LHCN-M2 (cell line): ENCODE measurements at regions not wholly inside any gene's neighbourhood (a gene's known extent, or its start where the extent isn't known, plus 50 kb on each side); places are given as distances from the start of the nearest gene placed in this dataset.

ENCODE experiments used
- DNase-seq: peaks from one replicate; pipeline ENCODE4 v3.0.0-alpha.2; 2012; ENCODE audit warnings: low read depth

DNA sequence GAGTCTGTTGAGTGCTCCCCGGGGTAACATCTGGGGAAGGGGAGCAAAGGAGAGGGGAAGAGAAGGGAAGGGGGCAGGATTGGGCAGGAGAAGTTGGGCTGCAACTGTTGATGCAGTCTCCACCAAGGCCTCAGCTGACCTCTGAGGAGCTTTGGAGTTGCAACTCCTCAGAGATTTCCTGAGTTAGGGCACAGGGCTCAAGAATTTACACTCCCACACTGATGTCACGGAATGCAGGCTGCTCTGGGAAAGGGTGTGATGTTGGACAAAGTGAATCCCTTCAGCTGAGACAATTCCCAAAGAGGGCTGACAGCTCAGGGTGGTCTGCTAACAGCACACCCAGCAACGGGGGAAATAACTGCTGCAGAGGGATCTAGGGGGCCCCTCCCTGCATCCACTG lies 295.6 kb downstream of the PCNX1 start:
- DNase-seq, result no peak

DNA sequence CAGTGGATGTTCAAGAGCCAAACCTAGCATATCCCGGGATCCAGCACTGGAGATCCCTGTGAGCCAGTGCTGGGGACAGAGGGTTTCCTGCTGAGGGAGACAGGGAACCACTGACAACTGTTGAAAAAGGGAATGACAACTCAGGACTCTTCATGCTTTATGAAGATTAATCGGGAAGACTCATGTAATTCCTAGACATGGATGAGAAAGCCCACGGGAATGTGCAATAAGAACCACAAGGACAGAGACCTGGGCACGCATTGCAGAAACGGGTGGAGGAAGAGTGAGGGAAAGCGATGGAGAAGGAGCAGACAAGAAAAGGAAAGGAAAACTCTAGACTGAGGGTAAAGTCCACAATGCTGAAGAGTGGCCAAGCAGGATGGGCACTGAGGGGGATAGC lies 296.0 kb downstream of the PCNX1 start:
- peak; percentile 24 for DNase-seq

DNA sequence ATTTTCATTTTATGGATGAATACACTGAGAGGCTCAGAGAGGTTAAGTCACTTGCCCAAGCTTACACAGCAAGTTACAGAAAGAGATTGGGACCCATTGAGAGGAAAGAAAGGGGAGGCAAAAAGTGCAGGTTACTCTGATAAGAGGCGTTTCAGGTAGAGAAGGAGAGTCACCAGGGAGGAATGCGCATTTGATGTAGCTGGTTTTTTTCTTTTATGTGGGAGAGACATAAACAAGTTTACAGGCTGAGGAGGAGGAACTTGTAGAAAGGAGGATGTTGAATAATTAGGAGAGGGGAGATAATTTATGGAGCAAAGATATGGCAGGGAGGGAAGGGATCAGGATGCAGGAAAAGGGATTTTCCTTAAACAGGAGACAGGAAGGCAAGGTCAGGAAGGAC lies 297.0 kb downstream of the PCNX1 start:
- DNase-seq, result no peak

DNA sequence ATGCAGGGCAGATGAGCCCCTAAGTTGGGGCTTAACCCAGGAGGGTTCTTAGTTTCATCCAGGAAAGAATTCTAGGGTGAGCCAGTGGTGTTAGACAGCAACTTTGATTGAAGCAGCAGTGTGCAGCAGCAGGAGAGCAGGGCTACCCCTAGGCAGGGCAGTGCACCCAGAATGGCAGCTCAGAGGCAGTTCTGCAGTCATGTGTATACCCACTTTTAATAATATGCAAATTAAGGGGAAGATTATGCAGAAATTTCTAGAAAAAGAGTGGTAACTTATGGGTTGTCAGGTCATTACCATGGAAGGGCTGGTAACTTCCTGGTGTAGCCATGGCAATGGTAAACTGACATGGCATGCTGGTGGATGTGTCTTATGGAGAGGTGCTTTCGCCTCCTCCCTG lies 297.5 kb downstream of the PCNX1 start:
- DNase-seq, result no peak

DNA sequence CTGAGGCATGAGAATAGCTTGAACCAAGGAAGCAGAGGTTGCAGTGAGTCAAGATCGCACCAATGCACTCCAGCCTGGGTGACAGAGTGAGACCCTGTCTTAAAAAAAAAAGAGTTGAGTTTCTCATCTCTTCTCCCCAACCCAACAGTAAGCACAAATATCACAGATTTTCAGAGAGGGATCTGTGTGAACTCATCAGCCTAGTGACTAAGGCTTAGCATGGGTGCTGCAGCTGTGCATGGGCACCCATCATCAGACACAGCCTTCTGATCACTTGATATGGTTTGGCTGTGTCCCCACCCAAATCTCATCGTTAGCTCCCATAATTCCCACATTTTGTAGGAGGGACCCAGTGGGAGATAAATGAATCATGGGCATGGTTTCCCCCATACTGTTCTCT lies 298.9 kb downstream of the PCNX1 start:
- DNase-seq, result peak; percentile 34

DNA sequence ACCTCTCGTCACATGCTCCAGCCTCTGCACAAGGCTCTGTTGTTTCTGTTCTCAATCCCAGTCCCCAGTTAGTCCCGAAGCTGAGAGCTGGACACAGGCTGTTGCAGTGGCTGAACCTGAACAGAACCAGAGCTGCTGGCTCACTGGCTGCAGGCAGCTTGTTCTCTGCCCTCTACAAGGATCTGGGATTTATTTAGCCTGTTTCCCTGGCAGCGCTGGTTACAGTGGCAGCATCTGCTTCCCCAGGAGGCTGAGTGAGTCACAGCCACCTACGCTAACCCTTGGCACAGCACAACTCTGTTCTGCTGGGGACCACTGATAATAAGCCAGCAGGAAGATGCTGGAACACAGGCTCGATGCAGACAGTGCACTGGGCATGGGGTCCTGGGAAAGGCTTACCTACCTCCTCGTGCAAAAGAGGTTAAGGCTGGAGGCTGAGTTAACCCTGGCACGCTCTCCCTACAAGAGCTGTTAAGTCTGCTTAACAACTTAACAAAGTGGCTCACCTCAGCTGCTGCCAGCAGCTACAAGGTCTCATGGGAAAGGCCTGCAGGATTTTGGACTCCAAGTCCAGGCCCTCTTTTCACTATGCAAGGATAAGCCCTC lies 299.6 kb downstream of the PCNX1 start:
- peak; percentile 87 for DNase-seq

DNA sequence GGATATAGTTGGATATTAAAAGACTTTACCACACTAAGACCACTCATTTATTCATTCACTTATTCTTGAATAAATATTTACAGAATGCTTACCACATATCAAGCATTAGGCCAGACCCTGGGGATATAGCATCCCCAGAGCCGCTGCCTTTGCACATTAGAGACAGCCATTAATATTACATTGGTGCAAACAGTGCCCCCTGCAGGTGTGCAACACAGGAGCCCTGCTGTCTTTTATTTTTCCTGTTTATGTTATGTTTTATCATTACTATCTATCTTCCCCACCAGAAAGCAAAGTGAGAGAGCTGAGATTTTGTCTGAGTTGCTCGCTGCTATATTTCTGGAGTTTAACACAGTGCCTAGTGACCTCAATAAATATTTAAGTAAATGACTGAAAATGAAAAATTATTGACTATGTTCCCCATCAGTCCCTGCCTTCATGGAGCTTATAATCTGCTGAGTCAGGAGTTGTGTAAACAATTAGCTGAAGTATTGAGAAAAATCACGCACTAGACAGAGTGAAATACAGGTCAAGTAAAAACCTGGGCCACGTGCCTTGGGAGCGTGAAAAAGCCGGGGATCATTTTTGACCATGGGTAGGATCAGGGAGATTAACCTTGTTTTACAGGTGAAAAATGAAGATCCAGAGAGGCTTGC lies 301.6 kb downstream of the PCNX1 start:
- DNase-seq, result no peak

DNA sequence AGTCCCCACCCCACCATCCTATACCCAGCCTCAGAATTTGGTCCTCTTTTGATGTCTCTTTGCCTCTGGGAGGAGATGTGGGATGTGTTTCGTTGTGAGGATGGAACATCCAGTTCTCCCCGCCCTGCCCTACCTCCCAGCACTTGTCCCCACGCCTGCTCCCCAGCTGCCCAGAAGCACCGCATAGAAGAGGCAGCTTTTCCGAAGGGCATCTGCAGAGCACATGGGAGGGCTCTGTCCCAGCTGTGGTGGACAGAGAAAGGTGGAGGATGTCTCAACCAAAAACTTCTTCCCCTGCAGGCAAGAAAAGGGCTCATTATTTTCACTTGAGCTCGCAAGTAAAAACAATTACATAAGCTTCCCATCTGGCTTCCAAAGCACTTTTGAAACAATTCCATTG lies 302.6 kb downstream of the PCNX1 start:
- no peak for DNase-seq

DNA sequence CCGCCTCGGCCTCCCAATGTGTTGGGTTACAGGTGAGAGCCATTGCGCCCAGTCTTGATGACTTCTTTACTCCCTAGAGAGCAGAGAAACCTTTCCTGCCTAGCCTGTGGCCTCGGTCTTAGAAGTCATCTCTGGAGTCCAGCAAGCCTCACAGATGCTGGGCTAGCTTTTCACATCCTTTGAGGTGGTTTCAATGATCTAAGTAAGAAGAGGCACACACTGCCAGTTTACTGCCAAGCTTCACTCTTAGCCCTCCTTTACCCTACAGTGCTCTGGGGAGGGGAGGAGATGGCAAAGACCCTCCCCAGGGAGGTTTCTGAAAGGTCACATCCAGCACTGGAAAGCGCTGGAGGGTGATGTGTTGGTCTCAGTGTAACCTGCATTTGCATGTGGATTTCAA lies 304.8 kb downstream of the PCNX1 start:
- no peak for DNase-seq

DNA sequence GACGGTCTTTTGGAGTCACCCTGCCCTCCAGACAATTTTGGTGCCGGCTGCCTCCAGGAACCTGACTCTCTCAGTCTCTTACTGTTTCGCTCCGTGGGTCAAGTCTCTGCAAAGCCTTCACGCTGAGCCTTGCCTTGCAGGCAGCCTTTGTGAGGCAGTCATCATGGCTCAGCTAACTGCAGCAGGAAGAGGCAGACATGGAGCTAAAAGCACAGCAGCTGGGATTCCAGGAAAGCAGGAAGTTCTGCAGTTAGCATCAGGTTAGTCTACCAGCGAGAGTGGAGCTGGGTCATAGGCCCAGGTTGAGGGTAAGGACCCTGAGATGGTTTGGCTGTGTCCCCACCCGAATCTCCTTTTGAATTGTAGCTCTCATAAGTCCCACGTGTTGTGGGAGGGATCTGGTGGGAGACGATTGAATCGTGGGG lies 305.4 kb downstream of the PCNX1 start:
- no peak for DNase-seq

DNA sequence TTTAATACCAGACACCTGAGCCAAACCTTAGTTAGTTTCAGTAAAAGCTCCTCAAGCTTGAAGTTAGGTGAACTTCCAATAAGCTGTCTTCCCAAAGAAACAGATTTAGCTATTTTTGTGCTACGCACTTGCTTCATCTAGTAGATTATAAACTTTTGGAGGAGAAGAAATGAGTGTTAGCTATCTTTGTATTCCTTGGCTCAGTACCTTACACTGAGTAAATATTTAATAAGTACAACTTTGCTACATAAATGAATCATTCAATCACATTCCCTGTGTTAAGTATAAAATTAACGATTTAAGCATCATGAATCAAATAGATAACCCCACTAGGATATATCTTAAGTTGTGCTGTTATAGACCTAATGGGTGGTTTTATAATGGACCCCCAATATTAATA lies 307.0 kb downstream of the PCNX1 start:
- DNase-seq, result no peak

DNA sequence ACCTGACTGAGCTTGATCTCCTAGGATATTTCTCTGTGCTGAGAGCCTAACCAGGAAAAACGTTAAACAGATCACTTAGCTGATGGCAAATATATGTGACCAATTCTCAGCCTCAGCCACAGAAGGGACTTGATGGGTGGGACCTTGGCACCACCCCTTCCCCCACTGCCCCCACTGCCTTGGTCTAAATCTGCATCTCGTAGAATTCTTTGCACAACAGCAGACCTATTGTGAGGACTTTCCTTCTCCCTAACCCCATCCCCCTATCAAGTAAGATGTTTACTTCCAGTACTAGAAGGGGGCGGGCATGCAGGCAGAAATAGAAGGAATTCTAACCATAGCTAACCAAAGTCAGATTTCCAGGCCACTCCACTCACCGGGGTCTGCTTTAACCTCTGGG lies 313.2 kb downstream of the PCNX1 start:
- no peak for DNase-seq

DNA sequence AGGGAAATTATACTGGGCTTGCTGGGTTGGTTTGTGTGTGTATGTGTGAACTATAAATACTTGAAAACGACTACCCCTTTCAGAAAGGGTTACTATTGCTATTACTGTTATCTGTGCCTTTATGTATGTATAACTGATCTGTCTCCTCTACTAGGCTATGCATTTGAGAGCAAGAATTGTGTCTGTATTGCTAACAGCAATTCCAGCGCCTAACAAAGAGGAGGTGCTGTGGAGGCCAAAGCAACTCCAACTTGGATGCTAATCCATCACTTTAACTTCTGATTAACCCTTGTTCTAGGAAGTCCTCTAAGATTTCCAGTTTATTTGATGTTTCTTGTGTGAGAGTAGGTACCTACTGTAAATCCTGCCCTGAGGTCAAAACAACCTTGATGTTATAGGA lies 313.9 kb downstream of the PCNX1 start:
- no peak for DNase-seq

DNA sequence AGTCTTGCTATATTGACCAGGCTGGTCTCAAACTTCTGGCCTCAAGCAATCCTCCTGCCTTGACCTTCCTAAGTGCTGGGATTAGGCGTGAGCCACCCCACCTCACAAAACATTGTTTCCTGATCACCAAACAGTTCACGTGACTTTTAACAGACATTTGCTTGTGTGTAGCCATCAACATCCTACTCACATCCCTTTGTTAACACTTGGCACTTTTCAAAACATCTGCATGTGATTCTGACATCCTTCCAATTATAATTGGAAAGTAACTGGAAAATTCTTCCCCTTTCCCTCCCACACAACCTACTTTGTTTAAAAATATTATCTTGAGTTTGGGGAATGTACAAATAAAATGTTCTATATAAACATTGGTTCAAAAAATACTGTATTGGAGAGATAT lies 317.9 kb downstream of the PCNX1 start:
- DNase-seq, result no peak

DNA sequence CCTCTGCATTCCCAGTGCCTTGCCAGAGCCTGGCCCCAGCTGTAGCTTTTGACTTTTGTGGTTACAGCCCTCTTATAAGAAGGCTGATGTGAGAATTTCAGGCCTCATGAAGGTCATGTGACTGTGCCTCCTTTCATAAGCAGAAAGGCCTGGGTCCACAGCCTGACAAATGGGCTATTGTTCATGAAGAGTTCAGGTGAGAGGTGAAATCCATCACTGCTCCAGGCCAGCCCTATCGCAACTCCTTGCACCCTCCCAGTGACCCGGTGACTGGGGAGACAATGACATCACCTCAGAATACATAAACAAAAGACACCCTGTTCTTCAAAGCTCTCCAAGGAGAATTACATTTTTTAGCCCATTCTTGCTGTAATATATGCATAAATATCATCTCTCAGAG lies 321.5 kb downstream of the PCNX1 start:
- DNase-seq, result no peak

DNA sequence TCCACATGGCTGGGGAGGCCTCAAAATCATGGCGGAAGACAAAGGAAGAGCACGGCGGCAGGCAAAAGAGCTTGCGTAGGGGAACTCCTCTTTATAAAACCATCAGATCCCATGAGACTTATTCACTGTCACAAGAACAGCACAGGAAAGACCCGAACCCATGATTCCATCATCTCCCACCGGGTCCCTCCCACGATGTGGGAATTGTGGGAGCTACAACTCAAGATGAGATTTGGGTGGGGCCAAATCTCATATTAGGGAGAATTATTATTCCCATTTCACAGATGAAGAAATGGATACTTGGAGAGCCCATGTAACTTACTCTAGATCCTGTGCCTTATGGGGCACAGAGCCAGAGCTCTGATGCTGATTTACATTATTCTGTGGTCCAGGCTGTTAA lies 322.6 kb downstream of the PCNX1 start:
- no peak for DNase-seq

DNA sequence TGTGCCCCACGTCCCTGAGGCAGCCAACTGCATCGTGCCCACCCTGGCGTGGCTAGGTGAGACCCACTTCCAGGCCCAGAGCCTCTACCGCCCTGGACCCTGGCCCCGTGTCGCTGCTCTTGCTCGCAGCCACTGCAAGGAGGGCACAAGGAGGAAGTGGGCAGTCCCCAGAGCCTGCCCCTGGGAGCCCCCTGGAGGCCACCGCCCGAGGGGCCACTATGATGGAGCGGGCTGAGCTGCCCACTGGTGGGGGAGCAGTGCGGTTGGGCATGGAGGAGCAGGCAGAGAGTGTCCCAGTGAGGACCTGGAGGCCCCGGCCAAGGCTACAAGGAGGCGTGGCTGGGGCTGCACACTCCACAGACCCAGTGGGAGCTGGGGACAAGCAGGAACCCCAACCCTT lies 323.6 kb downstream of the PCNX1 start:
- DNase-seq, result no peak

DNA sequence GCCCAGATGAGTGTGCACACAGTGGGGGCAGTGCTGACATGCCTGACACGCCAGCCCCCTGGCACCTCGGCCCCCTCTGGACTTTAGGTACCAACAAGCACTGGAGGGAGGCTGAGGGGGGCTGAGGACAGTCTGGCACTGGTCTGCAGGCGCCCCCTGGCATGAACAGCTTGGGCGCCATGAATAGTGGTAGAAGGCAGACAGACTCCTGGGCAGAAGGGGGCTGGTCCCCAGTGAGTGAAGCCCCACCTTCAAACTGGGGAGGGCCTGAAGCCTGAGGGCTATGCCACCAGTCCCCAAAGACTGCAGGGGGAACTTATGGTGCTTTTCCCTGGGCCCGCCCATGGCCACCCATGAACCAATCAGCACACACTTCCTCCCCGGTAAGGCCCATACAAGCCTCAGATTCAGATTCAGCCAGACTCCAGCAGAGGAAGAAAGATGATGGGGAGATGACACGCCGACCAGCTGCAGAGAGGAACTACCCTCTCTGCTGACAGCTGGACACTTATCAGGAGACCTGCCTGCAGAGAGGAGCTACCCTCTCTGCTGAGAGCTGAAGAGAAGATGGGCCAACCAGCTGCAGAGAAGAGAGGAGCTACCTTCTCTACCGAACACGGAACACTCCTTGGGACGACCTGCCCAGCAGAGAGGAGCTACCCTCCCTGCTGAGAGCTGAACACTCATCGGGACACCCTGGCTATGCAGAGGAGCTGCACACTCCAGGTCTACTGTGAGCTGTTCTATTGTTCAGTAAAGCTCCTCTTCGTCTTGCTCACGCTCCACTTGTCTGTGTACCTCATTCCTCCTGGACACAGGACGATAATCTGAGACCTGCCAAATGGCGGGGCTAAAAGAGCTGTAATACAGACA lies 324.5 kb downstream of the PCNX1 start:
- DNase-seq, result no peak

DNA sequence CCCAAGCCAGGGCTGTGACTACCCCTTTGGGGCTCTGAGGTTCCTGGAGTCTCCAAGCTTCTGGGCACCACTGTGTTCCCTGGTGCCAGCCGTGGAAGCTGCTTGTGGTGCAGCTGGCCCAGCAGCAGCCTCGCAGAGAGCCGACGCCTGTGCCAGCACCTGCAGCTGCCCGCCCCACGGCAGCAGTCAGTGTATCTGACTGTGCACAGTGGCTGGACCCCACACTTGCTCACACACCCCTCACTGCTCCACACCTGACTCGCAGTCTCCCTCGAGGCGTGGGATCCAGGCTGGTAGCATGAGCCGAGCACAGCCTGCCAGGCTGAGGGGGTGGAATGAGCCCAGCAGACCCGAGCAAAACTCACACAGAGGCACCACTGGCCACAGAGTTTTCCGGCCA lies 325.2 kb downstream of the PCNX1 start:
- DNase-seq, result no peak

DNA sequence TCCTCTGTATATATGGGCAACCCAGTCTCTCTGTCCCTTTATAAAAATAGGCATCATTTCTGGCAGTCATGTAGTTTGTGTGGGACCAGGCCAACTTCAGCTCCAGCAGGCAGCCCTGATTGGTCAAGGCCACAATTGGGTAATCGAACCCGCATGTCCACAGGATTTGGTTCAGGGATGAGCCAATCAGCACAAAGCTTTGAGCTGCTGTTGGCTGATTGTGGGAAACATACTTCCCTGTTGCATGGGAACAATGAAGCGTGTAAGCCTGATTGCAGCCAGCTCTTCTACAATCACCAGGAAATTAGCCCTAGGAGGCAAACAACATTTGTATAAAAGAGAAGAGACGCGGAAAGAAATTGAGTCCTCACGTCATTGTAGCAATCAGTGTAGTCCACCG lies 328.6 kb downstream of the PCNX1 start:
- DNase-seq, result no peak

DNA sequence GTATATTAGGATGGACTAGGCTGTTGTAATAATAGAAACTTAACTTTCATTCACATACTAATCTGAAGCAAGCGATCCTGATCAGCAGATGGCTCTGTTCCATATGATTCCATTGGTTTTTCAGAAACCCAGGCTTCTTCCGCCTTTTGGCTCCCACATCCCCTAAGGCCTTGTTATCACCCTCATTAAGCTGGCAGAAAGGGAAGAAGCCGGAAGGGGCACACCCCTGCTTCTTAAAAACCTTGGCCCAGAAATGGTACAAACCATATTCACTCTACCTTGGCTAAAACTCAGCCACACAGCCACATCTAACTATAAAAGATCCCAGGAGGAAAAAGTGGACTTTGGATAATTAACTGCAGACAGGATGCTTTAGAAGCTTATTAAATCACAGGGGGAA lies 329.2 kb downstream of the PCNX1 start:
- no peak for DNase-seq

DNA sequence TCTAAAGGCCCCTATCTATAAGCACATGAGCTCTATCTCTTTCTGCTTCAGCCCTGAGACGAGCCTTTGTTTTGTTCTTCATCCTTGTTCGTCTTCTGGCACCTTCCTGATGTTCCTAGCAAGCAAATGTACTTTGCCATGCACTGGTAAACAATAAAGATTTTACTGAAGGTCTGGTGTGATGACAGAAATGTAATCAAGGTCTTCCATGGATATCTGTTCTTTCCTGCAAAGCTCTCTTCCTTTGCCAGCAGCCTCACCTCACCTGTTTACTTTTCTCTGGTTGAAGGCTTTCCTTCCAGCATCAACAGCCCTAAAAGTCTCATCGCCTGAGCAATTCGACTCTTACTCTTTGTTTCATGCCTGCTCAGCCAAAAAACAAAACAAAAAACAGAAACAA lies 330.3 kb downstream of the PCNX1 start:
- no peak for DNase-seq

DNA sequence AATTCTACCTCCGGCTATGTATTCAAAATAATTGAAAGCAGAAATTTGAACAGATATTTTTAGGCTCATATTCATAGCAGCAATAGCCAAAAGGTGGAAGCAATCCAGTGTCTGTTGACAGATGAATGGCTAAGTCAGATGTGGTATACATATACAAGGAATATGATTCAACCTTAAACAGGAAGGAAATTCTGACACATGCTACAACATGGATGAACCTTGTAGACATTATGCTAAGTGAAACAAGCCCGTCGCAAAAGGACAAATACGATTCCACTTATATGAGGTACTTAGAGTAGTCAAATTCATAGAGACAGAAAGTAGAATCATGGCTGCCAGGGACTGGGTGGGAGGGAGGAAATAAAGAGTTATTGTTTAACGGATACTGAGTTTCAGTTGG lies 331.6 kb downstream of the PCNX1 start:
- no peak for DNase-seq
